SK-N-SH treated with all-trans-retinoic acid at 6 μM for 48 hours (cell line): ENCODE measurements at regions not wholly inside any gene's neighbourhood (a gene's known extent, or its start where the extent isn't known, plus 50 kb on each side); places are given as distances from the start of the nearest gene placed in this dataset.

Experiments used
- ATAC-seq: fragments of 200-7000 bp; cut with Tn5 transposase; 3 replicates; pipeline ENCODE4 v1.9.1; 2020; ENCODE audit warnings: mild to moderate bottlenecking, moderate library complexity
- ARNTL ChIP-seq: fragments of 450-650 bp; formaldehyde crosslinking; IDR thresholded peaks from 2 replicates; pipeline ENCODE4 v1.5.0; 2020; ENCODE audit warnings: low read depth, mild to moderate bottlenecking, moderate library complexity, borderline replicate concordance
- BACH2 ChIP-seq: fragments of 250-450 bp; sonication (Bioruptor Pico); IDR thresholded peaks from 2 replicates; pipeline ENCODE4 v1.9.0; 2021; ENCODE audit warnings: mild to moderate bottlenecking, borderline replicate concordance
- CREB5 ChIP-seq: fragments of 250-450 bp; sonication (Bioruptor Pico); IDR thresholded peaks from 2 replicates; pipeline ENCODE4 v1.5.1; 2020; ENCODE audit warnings: low read depth, mild to moderate bottlenecking, moderate library complexity
- CSDC2 ChIP-seq: fragments of 250-450 bp; sonication (Bioruptor Pico); IDR thresholded peaks from 2 replicates; pipeline ENCODE4 v1.5.0; 2020; ENCODE audit warnings: mild to moderate bottlenecking, moderate library complexity
- CSRNP3 ChIP-seq: fragments of 250-450 bp; sonication (Bioruptor Pico); IDR thresholded peaks from 2 replicates; pipeline ENCODE4 v1.5.1; 2021; ENCODE audit warnings: mild to moderate bottlenecking, moderate library complexity
- ESRRG ChIP-seq: fragments of 250-450 bp; sonication (Bioruptor Pico); IDR thresholded peaks from 2 replicates; pipeline ENCODE4 v1.6.1; 2021; ENCODE audit warnings: mild to moderate bottlenecking
- GLIS3 ChIP-seq: fragments of 250-450 bp; sonication (Bioruptor Pico); IDR thresholded peaks from 2 replicates; pipeline ENCODE4 v1.5.0; 2020; ENCODE audit warnings: mild to moderate bottlenecking, moderate library complexity
- ISL1 ChIP-seq: fragments of 250-450 bp; sonication (Bioruptor Pico); IDR thresholded peaks from 2 replicates; pipeline ENCODE4 v2.1.2; 2022; ENCODE audit warnings: mild to moderate bottlenecking, moderate library complexity
- OSR1 ChIP-seq: fragments of 250-450 bp; sonication (Bioruptor Pico); IDR thresholded peaks from 2 replicates; pipeline ENCODE4 v1.8.0; 2022; ENCODE audit warnings: moderate library complexity, mild to moderate bottlenecking, inconsistent platforms
- PATZ1 ChIP-seq: fragments of 250-450 bp; sonication (Bioruptor Pico); IDR thresholded peaks from 2 replicates; pipeline ENCODE4 v1.8.0; 2020; ENCODE audit warnings: mild to moderate bottlenecking, moderate library complexity, borderline replicate concordance
- POU6F1 ChIP-seq: fragments of 250-450 bp; sonication (Bioruptor Pico); IDR thresholded peaks from 2 replicates; pipeline ENCODE4 v1.8.0; 2021; ENCODE audit warnings: low read depth, mild to moderate bottlenecking, moderate library complexity, borderline replicate concordance
- PPARA ChIP-seq: fragments of 250-450 bp; sonication (Bioruptor Pico); IDR thresholded peaks from 2 replicates; pipeline ENCODE4 v1.5.0; 2020; ENCODE audit warnings: mild to moderate bottlenecking, borderline replicate concordance
- RARB ChIP-seq: fragments of 250-450 bp; sonication (Bioruptor Pico); IDR thresholded peaks from 2 replicates; pipeline ENCODE4 v1.8.0; 2021; ENCODE audit warnings: mild to moderate bottlenecking, moderate library complexity
- SNAI2 ChIP-seq: fragments of 250-450 bp; sonication (Bioruptor Pico); IDR thresholded peaks from 2 replicates; pipeline ENCODE4 v1.5.0; 2020; ENCODE audit warnings: mild to moderate bottlenecking, moderate library complexity
- TCF4 ChIP-seq: fragments of 250-450 bp; sonication (Bioruptor Pico); IDR thresholded peaks from 2 replicates; pipeline ENCODE4 v1.8.0; 2021; ENCODE audit warnings: mild to moderate bottlenecking, moderate library complexity, borderline replicate concordance
- TOX ChIP-seq: fragments of 250-450 bp; sonication (Bioruptor Pico); IDR thresholded peaks from 2 replicates; pipeline ENCODE4 v1.8.0; 2021; ENCODE audit warnings: mild to moderate bottlenecking, moderate library complexity, borderline replicate concordance
- TSHZ2 ChIP-seq: fragments of 250-450 bp; sonication (Bioruptor Pico); IDR thresholded peaks from 2 replicates; pipeline ENCODE4 v1.5.0; 2020; ENCODE audit warnings: mild to moderate bottlenecking, moderate library complexity
- ZC3H10 ChIP-seq: fragments of 250-450 bp; sonication (Bioruptor Pico); IDR thresholded peaks from 2 replicates; pipeline ENCODE4 v1.5.1; 2021; ENCODE audit warnings: mild to moderate bottlenecking, moderate library complexity
- ZFP3 ChIP-seq: fragments of 250-450 bp; sonication (Bioruptor Pico); IDR thresholded peaks from 2 replicates; pipeline ENCODE4 v1.5.0; 2020; ENCODE audit warnings: mild to moderate bottlenecking, moderate library complexity
- ZFP30 ChIP-seq: fragments of 450-650 bp; formaldehyde crosslinking; IDR thresholded peaks from 2 replicates; pipeline ENCODE4 v1.5.0; 2022; ENCODE audit warnings: mild to moderate bottlenecking, moderate library complexity
- ZNF565 ChIP-seq: fragments of 450-650 bp; formaldehyde crosslinking; conservative IDR thresholded peaks from 2 replicates; pipeline ENCODE4 v1.5.0; 2020; ENCODE audit warnings: low read depth, mild to moderate bottlenecking, moderate library complexity
- ZNF70 ChIP-seq: fragments of 450-650 bp; formaldehyde crosslinking; IDR thresholded peaks from 2 replicates; pipeline ENCODE4 v1.5.0; 2020; ENCODE audit warnings: mild to moderate bottlenecking, moderate library complexity
- ZNF8 ChIP-seq: fragments of 450-650 bp; formaldehyde crosslinking; IDR thresholded peaks from 2 replicates; pipeline ENCODE4 v1.5.0; 2020; ENCODE audit warnings: mild to moderate bottlenecking, moderate library complexity

- no peak for ATAC-seq
- TF ChIP-seq TSHZ2 (CRISPR knock-in tag) (no peak), ESRRG (CRISPR knock-in tag) (no peak), OSR1 (CRISPR knock-in tag) (no peak), PPARA (CRISPR knock-in tag) (no peak), TOX (CRISPR knock-in tag) (no peak), ZFP3 (no peak), ARNTL (CRISPR knock-in tag) (no peak), TCF4 (CRISPR knock-in tag) (no peak), ZNF70 (CRISPR knock-in tag) (no peak), PATZ1 (CRISPR knock-in tag) (no peak), POU6F1 (CRISPR knock-in tag) (no peak), RARB (no peak), ZNF8 (no peak), ZNF565 (CRISPR knock-in tag) (no peak), SNAI2 (CRISPR knock-in tag) (no peak), ISL1 (CRISPR knock-in tag) (no peak), ZFP30 (CRISPR knock-in tag) (no peak), CSDC2 (CRISPR knock-in tag) (no peak), ZC3H10 (CRISPR knock-in tag) (no peak), BACH2 (CRISPR knock-in tag) (no peak)
Observed at GRCh38 chr17:63341276-63341675, 104.8 kb downstream of the CYB561 start.

GRCh38 chr17:63344383-63344782 lies 101.7 kb downstream of the CYB561 start:
- no peak for ATAC-seq
- TF ChIP-seq ZNF565 (CRISPR knock-in tag) (no peak), TSHZ2 (CRISPR knock-in tag) (no peak), GLIS3 (no peak), PATZ1 (CRISPR knock-in tag) (no peak), SNAI2 (CRISPR knock-in tag) (no peak), ARNTL (CRISPR knock-in tag) (no peak), BACH2 (CRISPR knock-in tag) (no peak), TCF4 (CRISPR knock-in tag) (no peak), ZFP3 (no peak), PPARA (CRISPR knock-in tag) (no peak), TOX (CRISPR knock-in tag) (no peak), ESRRG (CRISPR knock-in tag) (no peak), ZC3H10 (CRISPR knock-in tag) (no peak), CREB5 (CRISPR knock-in tag) (no peak), CSRNP3 (CRISPR knock-in tag) (no peak), ZNF8 (no peak)
